DMS53 (cell line): ENCODE measurements at regions not wholly inside any gene's neighbourhood (a gene's known extent, or its start where the extent isn't known, plus 50 kb on each side); places are given as distances from the start of the nearest gene placed in this dataset.
A peak's percentile ranks its signal among the peaks of the same experiment; 100 is the strongest.

Experiments
- DNase-seq: peaks from one replicate; lab custom pipeline; 2025; lab: John Stamatoyannopoulos, UW

DNA sequence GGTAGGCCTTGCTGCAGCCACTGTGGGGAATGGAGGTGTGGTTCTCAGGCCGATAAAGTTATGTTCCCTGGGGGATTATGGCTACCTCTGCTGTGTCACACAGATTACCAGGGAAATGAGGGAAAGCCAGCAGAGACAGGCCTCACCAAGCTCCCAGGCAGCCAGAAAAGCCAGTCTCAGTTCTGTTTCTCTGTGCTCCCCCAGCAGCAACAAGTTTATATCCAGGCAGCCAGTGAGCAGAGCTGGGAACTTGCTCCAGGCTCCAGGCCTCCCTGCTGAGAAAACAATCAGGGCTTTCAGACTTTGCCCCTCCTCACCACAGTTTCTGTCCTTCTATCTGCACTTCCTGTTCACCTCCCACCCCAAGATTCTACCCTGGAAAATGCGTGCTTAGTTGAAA lies 596.6 kb upstream of the GYPC start:
- DNase-seq: no peak

DNA sequence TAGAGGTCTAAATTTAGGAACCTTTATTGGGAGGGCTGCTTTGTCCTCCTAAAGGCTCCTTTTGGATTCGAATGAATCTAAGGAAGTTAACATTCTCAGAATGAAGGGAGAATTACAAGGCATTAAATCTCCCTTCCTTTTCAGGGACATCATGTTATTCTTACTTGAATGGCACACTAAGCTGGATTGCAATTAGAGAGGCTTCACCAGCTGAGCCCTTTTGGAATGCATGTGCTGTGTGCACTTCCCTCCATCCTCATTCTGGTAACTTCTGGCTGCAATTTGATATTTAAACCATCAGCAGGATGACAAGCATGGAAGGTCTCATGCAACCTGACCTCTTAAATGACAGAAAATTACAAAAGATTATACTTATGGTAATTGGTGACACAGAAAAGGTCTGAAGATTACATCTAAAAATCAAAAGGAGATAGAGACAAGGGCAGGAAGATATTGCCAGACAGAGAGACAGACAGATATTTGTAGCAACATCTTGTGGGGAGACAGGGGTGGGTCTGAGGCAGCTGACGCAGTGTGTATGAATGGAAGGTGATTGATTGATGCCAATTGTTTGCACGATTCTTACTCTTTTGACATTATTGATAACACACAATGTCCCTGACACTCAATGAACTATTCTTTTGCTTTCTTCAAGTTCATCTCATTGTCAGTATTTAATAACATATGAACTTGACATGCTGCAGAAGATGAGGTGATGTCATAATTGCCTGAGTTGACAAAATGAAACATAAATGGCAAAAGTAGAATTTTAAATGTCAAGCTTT lies 570.8 kb upstream of the GYPC start:
- no peak for DNase-seq

DNA sequence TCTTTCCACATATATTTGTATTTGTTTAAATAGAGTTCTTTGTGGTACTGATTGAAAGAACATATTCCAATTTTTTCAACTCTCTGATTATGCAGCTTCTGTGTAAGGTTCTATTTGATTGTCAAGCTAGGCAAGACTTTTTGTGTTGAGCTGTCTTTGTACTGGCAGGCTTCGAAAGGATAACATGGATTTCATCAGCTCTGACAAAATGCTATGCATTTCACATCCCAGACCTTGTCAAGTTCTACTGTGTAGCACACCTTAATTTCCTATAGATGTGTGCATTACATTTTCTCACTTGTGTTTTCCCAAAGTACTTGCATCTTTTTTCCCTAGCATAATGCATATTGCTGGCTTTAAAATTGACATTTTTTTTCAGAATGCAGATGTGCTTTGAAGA lies 555.0 kb upstream of the GYPC start:
- no peak for DNase-seq

DNA sequence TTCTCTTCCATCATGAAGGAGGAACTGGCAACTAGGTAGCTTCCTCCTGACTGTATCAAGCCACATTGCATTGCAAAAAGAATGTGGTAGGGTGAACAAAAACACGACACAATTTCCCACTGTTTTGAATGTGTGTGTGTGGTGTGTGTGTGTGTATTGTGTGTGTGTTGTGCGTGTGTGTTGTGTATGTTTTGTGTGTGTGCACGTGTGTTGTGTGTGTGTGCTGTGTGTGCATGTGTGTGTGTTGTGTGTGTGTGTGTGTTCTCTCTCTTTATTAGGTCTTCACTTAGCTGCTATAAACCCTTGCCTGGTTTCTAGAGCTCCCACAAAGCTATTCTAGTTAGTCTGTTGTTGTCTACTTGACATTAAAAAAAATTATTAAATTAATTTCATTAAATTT lies 550.0 kb upstream of the GYPC start:
- DNase-seq: no peak

DNA sequence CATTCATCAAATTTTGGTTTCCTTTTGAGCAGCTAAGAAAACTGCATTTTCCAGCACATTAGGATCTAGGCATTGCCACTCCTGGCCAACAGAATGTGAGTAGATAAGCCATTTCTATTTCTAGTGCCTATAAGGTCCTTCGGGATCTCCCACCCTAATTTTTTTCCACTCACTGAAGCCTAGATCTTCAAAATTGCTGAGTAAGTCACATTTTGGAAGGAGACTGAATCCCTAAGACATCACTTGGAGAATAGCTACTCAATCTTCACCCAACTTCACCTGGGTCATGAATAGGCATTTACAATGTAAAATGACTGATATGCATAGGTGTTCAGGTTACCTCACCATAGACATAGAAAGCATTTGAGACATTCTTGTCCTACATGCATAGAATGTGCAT lies 548.1 kb upstream of the GYPC start:
- DNase-seq: no peak

DNA sequence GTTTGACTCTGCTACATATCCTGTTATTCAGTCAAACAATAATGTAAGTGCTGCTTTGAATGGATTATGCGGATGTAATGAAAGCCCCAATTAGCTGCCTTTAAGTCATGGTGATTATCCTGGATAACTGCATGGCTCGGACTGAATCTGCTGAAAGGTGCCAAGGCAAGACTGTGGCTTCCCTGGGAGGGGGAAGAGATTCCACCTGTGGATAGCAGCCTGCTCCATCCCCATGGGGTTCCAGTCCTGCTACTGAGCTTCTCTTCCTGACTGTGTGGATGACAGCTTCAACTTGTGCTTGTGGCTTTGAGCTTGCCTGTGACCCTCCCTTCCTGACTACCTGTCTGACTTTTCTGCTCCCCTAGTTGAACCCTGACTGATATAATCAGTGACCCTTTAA lies 540.0 kb upstream of the GYPC start:
- no peak for DNase-seq

DNA sequence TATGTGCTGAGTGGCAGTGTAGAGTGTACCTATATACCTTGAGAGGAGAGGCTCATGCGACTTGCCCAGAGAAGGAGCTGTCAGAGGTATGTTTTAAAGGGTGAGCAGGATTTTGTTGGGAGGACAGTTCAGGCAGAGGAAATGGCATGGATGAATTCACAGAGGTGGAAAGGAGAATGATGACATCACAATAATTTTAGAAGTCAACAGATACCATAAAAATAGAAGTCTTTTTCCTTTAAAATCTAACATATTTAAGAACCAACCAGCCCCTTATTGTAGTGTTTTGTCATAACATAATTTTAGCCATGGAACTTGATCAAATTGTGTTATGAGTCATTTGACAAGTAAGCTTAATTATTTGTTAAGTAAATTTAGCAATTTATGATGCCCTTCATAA lies 538.1 kb upstream of the GYPC start:
- DNase-seq: no peak

DNA sequence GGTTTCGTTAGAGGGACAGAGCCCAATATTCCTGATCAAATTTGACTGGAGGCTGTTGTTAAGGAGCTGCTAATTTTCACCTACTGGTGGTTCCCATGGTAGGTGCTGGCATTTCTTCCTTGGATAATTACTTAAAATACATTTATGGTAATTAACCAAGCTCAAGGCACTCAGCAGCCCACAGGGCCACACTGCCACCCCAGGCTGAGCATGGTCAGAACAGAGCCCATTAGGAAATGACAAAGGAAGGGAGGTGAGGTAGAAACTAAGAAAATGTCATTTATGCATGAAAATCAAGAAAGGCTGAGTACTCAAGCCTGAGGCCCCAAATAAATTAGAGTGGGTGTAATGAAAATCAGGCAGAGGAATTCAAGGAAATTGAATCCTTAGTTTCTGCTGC lies 510.2 kb upstream of the GYPC start:
- no peak for DNase-seq

DNA sequence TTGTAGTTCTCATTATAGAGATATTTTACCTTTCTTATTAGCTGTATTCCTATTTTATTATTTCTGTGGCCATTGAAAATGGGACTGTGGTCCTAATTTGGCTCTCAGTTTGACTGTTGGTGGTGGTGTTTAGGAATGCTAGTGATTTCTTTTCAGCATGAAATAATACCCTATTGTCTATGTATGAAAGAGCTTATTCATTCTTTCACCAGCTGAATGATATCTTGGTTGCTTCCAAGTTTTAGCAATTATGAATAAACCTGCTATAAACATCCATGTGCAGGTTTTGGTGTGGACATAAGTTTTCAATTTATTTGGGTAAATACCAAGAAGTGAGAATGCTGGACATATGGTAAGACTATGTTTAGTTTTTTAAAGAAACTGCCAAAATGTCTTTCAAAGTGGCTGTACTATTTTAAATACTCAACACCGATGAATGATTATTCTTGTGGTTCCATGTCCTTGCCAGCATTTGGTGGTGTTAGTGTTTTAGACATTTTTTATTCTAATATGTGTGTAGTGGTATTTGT lies 501.6 kb upstream of the GYPC start:
- DNase-seq: no peak

DNA sequence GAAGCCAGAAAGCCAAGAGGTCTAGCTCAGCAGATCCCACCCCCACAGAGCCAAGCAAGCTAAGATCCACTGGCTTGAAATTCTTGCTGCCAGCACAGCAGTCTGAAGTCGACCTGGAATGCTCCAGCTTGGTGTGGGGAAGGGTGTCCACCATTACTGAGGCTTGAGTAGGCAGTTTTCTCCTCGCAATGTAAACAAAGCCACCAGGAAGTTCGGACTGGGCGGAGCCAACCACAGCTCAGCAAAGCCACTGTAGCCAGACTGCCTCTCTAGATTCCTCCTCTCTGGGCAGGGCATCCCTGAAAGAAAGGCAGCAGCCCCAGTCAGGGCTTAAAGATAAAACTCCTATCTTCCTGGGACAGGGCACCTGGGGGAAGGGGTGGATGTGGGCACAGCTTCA lies 495.0 kb upstream of the GYPC start:
- peak; percentile 55 for DNase-seq

DNA sequence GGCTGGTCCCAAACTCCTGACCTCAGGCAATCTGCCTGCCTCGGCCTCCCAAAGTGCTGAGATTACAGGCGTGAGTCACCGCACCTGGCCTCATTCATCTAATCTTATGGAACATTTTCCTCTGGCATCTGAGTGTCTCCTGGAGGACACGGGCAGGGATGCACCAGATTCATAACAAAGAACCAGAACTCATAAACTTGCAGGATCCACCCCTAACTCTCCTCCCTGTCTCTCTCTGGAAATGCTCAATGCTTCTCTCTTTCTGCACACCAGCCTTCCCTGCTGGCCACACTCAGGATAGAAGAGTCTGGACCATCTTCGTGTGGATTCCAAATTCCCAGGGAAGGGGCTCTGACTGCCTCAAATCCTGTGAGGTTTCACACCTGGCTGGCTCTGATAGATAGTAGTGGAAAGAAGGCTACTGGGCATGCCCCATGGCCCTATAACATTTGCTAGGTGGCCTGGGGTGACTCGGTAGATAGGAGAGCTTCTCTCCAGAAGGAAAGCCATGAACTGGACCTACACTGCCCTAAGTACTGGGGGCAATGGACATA lies 483.2 kb upstream of the GYPC start:
- DNase-seq: no peak

DNA sequence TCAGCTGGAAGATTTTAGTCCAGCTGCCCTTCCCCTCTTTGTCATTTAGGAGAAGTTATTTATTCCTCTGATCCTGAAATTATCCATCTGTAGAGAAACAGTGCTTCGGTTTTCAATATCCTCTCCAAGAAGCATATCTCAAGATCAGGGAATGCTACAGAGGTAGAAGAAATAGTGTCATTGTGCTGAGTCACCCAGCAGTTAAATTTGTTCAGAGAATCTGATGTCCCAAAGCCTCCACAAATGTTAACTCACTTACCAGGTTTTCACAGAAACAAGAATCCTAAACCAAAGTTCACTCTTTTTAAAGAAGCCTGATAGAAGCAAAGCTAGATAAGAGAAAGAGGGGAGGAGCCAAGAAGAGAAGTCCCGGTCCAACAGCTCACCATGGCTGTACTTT lies 480.7 kb upstream of the GYPC start:
- no peak for DNase-seq

DNA sequence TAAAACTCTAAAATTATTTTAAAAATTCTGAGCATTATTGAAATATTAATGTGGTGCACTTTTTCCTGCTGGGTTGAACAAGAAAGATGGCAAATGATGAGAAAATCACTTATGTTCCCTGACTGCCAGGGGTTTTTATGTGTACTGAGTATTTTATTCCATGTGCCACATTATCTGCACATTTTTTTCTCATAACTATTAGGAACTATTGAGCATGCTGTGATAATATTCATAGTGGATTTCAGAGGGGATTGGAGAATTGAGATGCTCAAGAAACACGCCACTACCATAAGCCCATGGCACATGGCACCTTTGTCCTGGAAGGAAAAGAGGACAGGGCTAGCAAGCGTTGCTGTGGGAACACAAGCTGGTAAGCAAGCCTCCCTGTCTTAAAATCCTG lies 478.5 kb upstream of the GYPC start:
- no peak for DNase-seq

DNA sequence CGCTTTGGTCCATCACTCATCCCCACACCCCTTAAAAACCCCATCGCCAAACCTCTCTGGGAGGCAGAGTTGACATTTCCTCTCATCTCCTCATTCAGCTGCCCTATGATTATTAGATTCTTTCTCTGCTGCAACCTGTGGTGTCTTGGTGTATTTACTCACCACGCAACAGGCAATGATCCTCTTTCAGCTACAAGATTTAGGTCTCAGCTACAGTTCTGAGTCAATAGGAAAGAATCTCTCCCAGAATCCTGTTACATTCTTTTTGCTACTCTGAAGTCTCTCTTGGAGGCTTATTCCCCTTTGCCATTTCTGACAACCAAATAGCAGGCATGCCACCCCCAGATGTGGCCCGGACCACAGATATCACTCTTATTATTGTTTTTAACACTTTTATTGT lies 468.3 kb upstream of the GYPC start:
- DNase-seq: no peak

DNA sequence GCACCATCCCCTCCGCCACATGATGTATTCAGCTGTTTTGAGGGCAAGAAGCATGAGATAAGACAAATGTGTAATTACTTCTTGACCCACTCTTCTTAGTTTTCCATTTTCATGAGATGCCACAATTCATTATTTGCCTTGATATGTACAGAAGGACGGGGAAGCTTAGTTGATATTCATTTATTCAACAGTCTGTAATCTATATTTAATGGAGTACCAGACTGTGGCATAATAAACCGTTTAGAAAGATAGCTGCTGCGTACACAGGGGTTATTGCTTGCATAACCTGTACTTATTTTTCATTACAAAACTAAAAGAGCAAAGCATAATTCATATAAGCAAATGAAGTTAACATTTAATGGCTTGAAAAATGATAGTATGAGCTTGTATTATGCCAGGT lies 466.4 kb upstream of the GYPC start:
- no peak for DNase-seq

DNA sequence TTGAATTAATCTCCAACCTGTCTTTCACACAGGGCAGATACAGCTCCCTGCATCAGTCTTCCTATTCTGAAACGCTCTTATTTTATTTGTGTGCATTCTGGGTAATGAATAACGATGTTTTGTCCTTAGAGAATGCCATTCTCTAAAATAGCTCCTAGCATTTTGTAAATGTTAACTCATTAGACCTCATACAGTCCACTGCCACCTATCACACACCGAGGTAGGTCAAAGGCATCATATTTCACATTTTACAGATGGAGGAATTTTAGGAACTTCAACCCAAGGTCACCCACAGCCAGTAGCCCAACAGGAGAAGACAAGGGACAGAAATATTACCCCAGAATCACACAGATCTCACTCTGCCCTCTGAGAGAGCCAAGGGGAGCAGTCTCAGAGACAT lies 455.4 kb upstream of the GYPC start:
- DNase-seq: no peak

DNA sequence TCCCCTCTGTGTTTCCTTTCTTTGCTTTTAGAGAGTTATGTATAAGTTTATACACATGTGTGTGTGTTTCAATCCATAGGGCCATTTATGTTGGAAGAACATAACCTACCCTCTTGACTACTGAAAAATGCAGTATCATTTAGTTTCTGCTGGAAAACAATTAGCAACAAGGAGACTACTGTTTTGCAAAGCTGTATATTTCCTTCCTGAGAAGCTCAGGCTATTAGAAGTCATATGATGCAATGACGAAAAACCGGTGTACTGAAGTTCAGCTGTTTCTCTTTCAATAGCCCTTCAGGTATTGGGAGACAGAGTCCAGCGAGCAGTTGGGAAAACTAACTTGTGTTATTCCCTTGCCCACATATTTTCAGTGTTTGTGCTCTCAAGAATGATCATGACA lies 447.7 kb upstream of the GYPC start:
- DNase-seq: no peak

DNA sequence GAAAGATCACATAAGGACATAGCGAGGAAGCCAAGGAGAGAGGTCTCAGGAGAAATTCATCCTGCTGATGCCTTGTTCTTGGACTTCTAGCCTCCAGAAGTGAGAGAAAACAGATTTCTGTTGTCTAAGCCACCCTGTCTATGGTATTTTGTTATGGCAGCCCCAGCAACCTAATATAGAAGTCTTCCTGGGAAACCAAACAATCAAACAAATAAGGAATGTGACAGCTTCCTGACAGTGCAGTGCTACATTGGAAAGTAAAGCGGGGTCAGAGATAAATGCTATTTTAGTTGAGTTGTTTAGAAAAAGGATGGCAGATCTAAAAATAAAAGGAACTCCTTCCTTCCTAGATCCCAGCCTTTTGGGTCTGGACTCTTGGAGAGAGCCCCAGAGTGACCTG lies 443.2 kb upstream of the GYPC start:
- DNase-seq: no peak

DNA sequence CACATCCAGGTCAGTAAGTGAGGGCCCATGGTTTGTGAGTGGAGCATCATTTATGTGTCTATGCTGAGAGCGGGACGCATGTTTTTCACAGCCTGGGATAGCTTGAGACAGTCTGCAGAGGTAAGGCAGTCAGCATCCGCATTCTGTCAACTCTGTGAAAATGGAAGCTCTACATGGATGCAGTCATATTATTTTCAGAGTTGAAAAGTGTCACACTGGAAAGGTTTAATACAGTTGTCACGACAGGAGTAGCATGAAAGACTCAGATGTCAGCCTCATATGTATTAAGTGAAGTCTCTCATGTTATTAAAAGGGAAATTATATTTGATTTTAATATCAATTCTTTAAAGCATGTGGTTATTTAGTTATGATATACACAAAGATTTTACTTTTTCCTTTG lies 436.9 kb upstream of the GYPC start:
- DNase-seq: no peak

DNA sequence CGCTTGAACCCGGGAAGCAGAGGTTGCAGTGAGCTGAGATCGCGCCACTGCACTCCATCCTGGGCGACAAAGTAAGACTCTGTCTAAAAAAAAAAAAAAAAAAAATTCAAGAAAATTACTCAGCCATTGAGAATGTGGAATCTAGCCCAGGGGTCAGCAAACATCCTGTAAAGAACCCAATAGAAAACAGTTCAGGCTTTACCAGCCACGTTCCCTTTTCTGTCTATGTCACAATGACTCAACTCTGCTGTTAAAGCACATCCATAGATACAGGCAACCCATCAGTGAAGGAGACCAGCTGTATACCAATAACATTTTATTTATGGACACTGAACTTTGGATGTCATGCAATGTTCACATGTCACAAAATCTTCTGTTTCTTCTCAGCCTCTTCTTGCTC lies 435.6 kb upstream of the GYPC start:
- no peak for DNase-seq

DNA sequence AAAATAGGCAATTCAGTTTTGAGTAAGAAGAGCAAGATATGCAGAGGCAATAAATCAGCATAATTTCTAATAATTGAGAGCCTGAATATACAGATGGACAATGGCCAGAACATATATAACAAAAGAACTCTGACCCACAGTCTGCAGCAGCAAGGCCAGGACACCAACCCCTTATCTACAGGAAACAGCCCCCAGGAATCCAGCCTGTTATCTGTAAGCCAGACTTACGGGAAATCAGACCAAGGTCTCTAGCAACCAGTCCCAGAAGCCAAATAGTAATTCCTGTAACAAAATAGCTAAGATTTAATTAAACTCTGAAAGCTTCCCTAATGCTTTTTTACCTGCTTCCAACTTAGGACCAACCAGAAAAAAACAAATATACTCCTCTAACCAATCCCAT lies 434.5 kb upstream of the GYPC start:
- DNase-seq: no peak

DNA sequence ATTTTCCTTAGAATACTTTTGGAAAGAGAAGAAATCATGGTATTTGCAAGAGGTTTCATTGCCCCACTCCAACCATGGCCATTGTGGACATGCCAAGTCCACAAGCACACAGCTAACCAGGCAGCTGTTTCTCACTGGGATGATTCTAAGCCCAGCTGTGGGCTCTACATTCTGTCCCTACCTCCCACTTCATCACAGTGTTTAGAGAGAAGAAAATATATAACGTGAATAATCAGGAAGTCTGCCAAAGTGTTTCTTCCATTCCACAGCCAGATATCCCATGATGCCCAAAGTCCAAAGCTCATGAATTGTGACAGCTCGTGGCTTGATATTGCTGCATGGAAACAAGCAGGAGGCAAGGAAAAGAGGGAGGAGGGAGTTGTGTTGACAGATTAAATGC lies 433.7 kb upstream of the GYPC start:
- DNase-seq: no peak

DNA sequence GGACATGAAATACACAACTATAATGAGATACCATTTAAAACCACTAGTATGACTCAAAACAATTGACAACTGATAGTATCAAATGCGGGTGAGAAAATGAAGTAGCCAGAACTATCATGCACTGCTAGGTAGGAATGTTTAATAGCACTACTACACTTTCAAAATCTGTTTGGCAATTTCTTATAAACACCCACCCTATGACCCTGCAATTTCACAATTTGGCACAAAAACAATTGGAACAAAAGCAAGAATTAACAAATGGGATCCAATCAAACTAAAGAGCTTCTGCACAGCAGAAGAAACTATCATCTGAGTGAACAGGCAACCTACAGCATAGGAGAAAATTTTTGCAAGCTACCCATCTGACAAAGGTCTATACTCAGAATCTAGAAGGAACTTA lies 431.2 kb upstream of the GYPC start:
- DNase-seq: no peak

DNA sequence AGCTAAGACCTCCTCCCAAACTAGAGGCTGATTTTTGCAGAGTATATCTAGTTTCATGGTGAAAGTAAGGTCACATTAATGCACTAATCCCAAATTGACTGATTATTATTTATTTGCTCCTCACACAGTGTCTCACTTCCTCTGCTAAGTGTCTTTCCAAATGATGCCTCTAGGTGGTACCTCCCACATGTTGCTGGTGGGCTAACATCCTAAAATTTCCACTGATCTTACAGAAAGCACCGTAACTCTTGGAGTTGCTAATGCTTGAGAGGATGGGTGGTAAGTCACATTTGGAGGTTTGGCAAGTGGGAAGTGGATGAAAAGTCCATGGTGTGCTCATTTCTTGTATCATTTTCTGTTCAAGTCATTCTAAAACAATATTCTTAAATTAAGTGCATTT lies 428.7 kb upstream of the GYPC start:
- DNase-seq: peak; percentile 28
